Immature natural killer cell (primary cell): ENCODE measurements at regions not wholly inside any gene's neighbourhood (a gene's known extent, or its start where the extent isn't known, plus 50 kb on each side); places are given as distances from the start of the nearest gene placed in this dataset.

Source experiments
- DNase-seq, 3 donors: peaks; one replicate each; pipeline ENCODE4 v3.0.0; 2022; ENCODE audit warnings: mixed read lengths in 1 of 3
- H3K27ac Mint-ChIP-seq, 6 donors: one replicate each; pipeline ENCODE4 v1.8.0; 2020; ENCODE audit warnings: mixed read lengths in 6 of 6, mild to moderate bottlenecking in 5 of 6, inconsistent platforms in 4 of 6, moderate library complexity in 3 of 6
- H3K27me3 Mint-ChIP-seq, 3 donors: one replicate each; pipeline ENCODE4 v1.8.0; 2020 to 2021; ENCODE audit warnings: low read depth in 3 of 3, mild to moderate bottlenecking in 3 of 3, mixed read lengths in 3 of 3, moderate library complexity in 3 of 3, inconsistent platforms in 1 of 3
- H3K36me3 Mint-ChIP-seq, 3 donors: one replicate each; pipeline ENCODE4 v1.8.0; 2020; ENCODE audit warnings: mixed read lengths in 3 of 3, inconsistent platforms in 2 of 3, mild to moderate bottlenecking in 2 of 3
- H3K4me1 Mint-ChIP-seq, 2 donors: one replicate each; pipeline ENCODE4 v1.8.0; 2020; ENCODE audit warnings: inconsistent platforms in 2 of 2, mild to moderate bottlenecking in 2 of 2, mixed read lengths in 2 of 2, moderate library complexity in 1 of 2
- H3K4me3 Mint-ChIP-seq, 5 donors: one replicate each; pipeline ENCODE4 v1.8.0; 2020; ENCODE audit warnings: mild to moderate bottlenecking in 5 of 5, mixed read lengths in 5 of 5, inconsistent platforms in 3 of 5, moderate library complexity in 3 of 5
- H3K9me3 Mint-ChIP-seq, 6 donors: one replicate each; pipeline ENCODE4 v1.8.0; 2020; ENCODE audit warnings: mild to moderate bottlenecking in 6 of 6, mixed read lengths in 6 of 6, inconsistent platforms in 4 of 6, moderate library complexity in 3 of 6

DNA sequence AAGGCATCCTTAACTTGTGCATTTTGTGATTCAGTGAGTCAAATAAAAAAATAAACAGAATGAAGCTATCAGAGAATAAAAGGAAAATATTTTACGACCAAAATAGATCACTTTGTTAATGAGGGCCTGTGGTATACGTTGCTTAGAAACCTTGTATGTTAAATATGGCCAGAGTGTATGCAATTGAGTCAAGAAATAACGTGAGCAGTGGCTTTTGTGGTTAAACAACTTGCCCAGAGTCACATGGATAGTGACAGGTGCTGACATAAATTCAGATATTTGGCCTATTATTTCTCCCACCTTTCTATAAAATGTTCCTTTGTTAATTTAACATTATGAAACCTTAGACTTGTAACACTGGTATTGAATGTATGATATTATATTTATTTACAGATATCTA, 393.4 kb downstream of the PABPC4L start:
- Mint-ChIP-seq H3K9me3 (peaks cover 0 to 24% (median 14%) of the 10 kb centered on the region in 6 donors), H3K36me3 (no peaks in the 10 kb centered on the region), H3K4me1 (no peaks in the 10 kb centered on the region), H3K27me3 (peaks cover 0 to 2% (median 2%) of the 10 kb centered on the region in 3 donors), H3K27ac (no peak overlapping the region), H3K4me3 (no peak overlapping the region)
- DNase-seq = no peak

DNA sequence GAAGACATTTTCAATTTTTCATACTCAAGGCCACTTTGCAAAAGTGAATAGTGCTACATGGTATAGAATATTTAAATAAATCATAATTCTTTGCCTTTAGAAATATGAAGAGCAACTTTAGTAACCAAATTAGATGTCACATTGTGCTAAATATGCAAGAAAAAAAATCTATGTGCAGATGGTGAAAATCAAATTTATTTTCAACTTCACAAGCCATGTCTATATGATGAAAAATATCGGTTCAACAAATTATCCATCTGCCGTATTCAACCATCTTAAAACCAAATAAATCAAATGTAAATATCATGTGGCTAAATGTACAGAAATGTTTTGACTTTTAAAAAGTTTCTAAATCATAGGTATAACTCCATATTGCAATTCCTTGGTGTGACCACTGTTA, 398.2 kb downstream of the PABPC4L start:
- peaks cover 0 to 2% (median 2%) of the 10 kb centered on the region in 3 donors for H3K27me3 Mint-ChIP-seq
- H3K27ac Mint-ChIP-seq = no peak overlapping the region
- H3K9me3 Mint-ChIP-seq = peaks cover 0 to 12% (median 3%) of the 10 kb centered on the region in 6 donors
- no peaks in the 10 kb centered on the region for H3K36me3 Mint-ChIP-seq
- H3K4me3 Mint-ChIP-seq = no peak overlapping the region
- no peaks in the 10 kb centered on the region for H3K4me1 Mint-ChIP-seq
- no peak for DNase-seq

DNA sequence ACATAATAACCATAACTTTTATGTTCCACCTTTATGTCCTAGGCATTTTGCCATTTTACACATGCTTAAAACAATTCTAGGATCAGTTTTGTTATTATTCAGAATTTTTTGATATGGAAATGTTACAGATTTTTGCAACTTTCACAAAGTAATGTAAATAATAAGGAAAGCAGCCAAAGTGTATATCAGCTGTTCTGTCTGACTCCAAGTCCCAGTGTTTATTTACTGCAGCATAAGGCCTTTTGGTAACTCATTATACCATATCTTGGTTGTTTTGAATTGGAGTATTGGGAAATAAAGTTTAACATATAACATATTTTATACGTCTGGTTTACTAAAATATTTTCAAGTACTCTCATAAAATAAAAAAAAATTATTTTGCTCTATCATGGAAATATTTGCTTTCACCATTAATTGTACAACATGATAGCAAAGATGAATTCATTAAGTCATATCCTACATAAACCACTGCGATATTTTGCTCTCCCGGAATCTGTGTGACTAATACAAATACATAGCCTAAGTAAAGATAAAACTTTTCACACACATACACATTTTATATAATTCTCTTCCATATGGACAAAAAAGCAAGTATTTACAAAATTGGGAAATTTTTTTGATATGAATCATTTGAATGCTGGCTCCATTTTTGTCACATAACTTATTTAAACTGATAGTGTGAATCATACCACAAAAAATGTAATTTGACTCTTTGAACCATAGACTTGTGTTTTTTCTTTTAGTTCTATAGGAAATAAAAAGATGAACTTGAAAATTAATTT, 399.0 kb downstream of the PABPC4L start:
- H3K4me1 Mint-ChIP-seq = no peaks in the 10 kb centered on the region
- no peak overlapping the region for H3K27ac Mint-ChIP-seq
- peaks cover 0 to 2% (median 0%) of the 10 kb centered on the region in 3 donors for H3K27me3 Mint-ChIP-seq
- H3K4me3 Mint-ChIP-seq = no peak overlapping the region
- H3K36me3 Mint-ChIP-seq = no peaks in the 10 kb centered on the region
- DNase-seq = no peak
- peaks cover 0 to 12% (median 3%) of the 10 kb centered on the region in 6 donors for H3K9me3 Mint-ChIP-seq

DNA sequence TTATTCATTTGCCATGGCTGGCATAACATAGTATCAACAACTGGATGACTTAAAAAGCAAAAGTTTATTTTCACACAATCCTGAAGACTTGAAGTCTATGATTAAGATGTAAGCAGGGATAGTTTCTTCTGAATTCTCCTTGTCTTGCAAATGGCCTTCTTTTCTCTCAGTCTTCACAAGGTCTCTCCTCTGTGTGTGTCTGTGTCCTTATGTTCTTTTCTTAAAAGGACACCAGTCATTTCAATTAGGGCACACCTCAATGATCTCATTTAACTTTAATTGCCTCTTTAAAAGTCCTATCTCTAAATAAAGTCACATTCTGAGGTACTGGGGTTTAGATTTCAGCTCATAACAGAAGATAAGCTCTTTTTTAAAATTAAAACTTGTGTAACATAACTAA, 399.7 kb downstream of the PABPC4L start:
- Mint-ChIP-seq H3K36me3 (no peaks in the 10 kb centered on the region), H3K4me3 (no peak overlapping the region), H3K27ac (no peak overlapping the region), H3K27me3 (peaks cover 0 to 4% (median 0%) of the 10 kb centered on the region in 3 donors), H3K9me3 (peaks cover 0 to 17% (median 7%) of the 10 kb centered on the region in 6 donors), H3K4me1 (no peaks in the 10 kb centered on the region)
- DNase-seq = no peak

DNA sequence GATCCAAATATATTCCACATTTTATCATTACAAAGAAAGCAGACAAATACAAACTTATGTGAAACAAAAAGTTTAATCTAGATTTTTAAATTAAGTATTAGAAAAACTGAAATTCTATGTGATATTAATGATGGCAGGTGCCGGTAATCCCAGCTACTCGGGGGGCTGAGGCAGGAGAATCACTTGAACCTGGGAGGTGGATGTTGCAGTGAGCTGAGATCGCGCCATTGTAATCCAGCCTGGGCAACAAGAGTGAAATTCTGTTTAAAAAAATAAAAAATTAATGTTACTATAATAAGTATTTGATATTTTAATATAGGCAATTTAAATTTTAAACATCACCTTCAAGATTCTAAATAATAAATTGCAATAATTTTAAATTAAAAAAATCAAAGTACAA, 400.6 kb downstream of the PABPC4L start:
- Mint-ChIP-seq H3K9me3 (peaks cover 0 to 16% (median 10%) of the 10 kb centered on the region in 6 donors), H3K27me3 (peaks cover 0 to 4% (median 0%) of the 10 kb centered on the region in 3 donors), H3K4me3 (no peak overlapping the region), H3K27ac (no peak overlapping the region), H3K4me1 (no peaks in the 10 kb centered on the region), H3K36me3 (no peaks in the 10 kb centered on the region)
- DNase-seq = no peak

DNA sequence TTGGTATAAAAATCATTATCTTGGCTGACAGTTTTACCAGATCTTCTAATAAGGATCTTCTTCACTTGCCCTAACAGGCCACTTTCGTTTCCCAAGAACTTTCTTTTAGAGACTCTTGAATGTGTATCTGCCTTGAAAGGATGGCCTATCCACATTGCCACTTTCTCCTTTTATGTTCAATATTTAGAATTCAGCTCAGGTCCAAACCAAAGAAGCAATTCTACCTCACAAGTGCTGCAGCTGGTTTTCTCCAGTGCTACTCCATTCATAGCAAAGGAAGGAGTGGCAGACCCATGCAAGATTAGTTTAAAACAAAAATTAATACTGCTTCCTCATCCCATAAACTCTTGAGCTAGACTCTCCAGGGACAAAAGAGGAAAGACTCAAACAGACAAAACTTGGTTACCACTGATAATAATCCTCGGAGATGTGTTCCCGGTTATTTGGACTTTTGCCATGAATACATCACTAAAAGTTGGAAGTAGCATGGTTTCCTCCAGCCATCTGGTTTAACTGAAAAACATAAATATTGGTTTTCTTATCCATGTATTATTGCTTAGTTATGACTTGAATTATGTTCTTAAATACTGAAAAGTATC, 401.8 kb downstream of the PABPC4L start:
- Mint-ChIP-seq H3K27me3 (peaks cover 0 to 2% (median 0%) of the 10 kb centered on the region in 3 donors), H3K9me3 (peaks cover 0 to 16% (median 10%) of the 10 kb centered on the region in 6 donors), H3K36me3 (no peaks in the 10 kb centered on the region), H3K27ac (no peak overlapping the region), H3K4me3 (no peak overlapping the region), H3K4me1 (no peaks in the 10 kb centered on the region)
- no peak for DNase-seq

DNA sequence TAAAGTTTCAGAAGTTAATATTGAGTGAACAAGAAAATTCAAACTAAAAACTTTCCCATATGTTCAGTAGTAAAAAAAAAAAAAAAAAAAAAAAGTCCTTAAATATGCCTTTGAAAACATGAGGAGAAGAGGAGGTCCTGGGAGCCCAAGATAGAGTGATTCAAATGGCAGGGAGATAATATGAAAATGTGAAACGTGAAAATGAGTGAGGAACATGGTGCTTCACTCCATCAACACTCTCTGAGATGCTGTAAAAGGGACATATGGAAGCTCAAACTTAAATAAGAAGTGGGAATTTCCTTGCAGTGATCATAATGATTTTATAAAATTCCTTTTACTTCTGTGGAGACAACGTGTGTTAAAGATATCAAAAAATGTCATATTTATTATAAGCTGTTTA, 423.9 kb downstream of the PABPC4L start:
- H3K4me3 Mint-ChIP-seq = no peak overlapping the region
- H3K27ac Mint-ChIP-seq = no peak overlapping the region
- H3K27me3 Mint-ChIP-seq = no peaks in the 10 kb centered on the region
- DNase-seq = no peak
- H3K9me3 Mint-ChIP-seq = peaks cover 5 to 21% (median 9%) of the 10 kb centered on the region in 6 donors
- no peaks in the 10 kb centered on the region for H3K4me1 Mint-ChIP-seq
- no peaks in the 10 kb centered on the region for H3K36me3 Mint-ChIP-seq

DNA sequence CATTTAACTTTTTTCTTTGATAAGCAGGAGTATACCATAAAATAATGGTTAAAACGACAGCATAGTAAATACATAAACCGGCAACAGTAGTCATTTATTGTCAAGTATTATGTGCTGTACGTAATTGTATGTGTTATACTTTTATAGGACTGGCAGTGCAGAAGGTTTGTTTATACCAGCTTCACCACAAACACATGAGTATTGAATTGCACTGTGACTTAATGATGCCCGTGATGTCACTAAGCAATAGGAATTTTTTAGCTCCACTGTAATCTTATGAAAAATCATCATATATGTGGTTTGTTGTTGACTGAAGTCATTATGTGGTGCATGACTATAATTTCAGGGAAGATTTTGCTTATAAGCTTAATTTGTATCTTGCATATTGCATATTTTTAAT, 424.6 kb downstream of the PABPC4L start:
- H3K27ac Mint-ChIP-seq = no peak overlapping the region
- H3K27me3 Mint-ChIP-seq = no peaks in the 10 kb centered on the region
- no peak overlapping the region for H3K4me3 Mint-ChIP-seq
- H3K9me3 Mint-ChIP-seq = peaks cover 5 to 23% (median 9%) of the 10 kb centered on the region in 6 donors
- H3K36me3 Mint-ChIP-seq = no peaks in the 10 kb centered on the region
- DNase-seq = no peak
- H3K4me1 Mint-ChIP-seq = no peaks in the 10 kb centered on the region

DNA sequence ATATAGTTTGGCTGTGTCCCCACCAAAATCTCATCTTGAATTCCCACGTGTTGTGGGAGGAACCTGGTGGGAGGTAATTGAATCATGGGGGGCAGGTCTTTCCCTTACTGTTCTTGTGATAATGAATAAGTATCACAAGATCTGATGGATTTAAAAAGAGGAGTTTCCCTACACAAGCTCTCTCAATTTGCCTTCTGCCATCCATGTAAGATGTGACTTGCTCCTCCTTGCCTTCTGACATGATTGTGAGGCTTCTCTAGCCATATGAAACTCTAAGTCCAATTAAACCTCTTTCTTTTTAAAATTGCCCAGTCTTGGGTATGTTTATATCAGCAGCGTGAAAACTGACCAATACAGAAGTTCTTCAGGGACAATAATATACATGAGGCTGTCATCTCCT, 425.1 kb downstream of the PABPC4L start:
- H3K27me3 Mint-ChIP-seq = no peaks in the 10 kb centered on the region
- no peak for DNase-seq
- peaks cover 5 to 26% (median 10%) of the 10 kb centered on the region in 6 donors for H3K9me3 Mint-ChIP-seq
- no peak overlapping the region for H3K4me3 Mint-ChIP-seq
- no peaks in the 10 kb centered on the region for H3K36me3 Mint-ChIP-seq
- H3K4me1 Mint-ChIP-seq = no peaks in the 10 kb centered on the region
- no peak overlapping the region for H3K27ac Mint-ChIP-seq

DNA sequence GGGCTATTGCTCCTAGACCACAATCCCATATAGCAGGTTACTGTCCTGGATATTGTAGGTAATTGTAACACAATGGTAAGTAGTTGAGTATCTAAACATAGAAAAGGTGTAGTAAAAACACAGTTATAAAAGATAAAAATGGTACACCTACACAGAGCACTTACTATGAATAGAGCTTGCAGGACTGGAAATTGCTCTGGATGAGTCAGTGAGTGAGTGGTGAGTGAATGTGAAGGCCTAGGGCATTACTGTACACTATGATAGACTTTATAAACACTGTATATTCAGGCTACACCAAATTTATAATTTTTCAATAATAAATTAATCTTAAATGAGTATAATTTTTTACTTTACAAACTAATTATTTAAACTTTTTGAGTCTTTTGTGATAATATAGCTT, 425.7 kb downstream of the PABPC4L start:
- no peak for DNase-seq
- H3K4me1 Mint-ChIP-seq = no peaks in the 10 kb centered on the region
- no peak overlapping the region for H3K4me3 Mint-ChIP-seq
- peaks cover 5 to 32% (median 14%) of the 10 kb centered on the region in 6 donors for H3K9me3 Mint-ChIP-seq
- H3K27ac Mint-ChIP-seq = no peak overlapping the region
- H3K36me3 Mint-ChIP-seq = no peaks in the 10 kb centered on the region
- no peaks in the 10 kb centered on the region for H3K27me3 Mint-ChIP-seq

DNA sequence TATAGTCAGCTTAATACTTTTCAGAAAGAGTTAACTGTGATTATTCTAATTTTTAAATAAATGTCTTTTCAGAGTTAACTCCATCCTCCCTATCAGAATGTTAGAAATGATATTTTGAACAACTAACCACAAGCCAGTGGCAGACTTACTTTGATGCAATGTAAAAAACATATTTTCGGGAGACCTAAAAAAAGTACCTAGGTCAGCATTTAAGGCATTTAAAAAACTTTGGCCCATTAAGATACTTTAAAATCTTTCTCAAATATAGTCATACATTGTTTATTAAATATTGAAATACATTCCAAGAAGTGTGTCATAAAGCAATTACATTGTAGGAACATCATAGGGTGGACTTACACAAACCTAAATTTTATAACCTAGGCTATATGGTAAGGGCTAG, 426.1 kb downstream of the PABPC4L start:
- no peaks in the 10 kb centered on the region for H3K4me1 Mint-ChIP-seq
- H3K27ac Mint-ChIP-seq = no peak overlapping the region
- no peak for DNase-seq
- no peaks in the 10 kb centered on the region for H3K36me3 Mint-ChIP-seq
- no peak overlapping the region for H3K4me3 Mint-ChIP-seq
- H3K27me3 Mint-ChIP-seq = no peaks in the 10 kb centered on the region
- H3K9me3 Mint-ChIP-seq = peaks cover 5 to 35% (median 16%) of the 10 kb centered on the region in 6 donors

DNA sequence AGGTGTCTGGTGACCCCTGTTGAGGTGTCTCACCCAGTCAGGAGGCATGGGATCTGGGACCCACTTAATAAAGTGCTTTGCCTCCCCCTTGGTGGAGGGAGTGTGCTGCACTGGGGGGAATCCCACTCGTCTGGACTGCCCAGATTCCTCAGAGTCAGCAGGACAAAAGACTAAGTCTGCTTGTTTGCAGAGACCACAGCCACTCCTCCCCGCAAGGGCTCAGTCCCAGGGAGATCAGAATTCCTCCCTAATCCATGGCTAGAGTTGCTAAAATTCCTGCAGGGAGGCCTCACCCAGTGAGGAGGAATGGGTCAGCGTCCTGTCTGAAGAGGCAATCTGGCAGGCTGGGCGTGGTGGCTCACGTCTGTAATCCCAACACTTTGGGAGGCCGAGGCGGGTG, 442.2 kb downstream of the PABPC4L start:
- DNase-seq = no peak
- Mint-ChIP-seq H3K27ac (no peak overlapping the region), H3K9me3 (peaks cover 19 to 44% (median 40%) of the 10 kb centered on the region in 6 donors), H3K4me1 (no peaks in the 10 kb centered on the region), H3K27me3 (peaks cover 0 to 4% (median 2%) of the 10 kb centered on the region in 3 donors), H3K4me3 (no peak overlapping the region), H3K36me3 (no peaks in the 10 kb centered on the region)

DNA sequence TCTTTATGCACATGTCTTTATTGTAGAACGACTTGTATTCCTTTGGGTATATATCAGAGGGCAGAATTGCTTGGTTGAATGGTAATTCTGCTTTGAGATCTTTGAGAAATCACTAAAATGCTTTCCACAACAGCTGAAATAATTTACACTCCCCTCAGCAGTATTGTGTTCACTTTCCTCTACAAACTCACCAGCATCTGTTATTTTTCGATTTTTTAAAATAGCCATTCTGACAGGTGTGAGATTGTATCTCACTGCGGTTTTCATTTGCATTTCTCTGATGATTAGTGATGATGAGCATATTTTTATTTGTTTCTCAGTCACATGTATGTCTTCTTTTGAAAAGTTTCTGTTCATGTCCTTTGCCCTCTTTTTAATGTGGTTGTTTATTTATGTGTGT, 459.8 kb downstream of the PABPC4L start:
- H3K9me3 Mint-ChIP-seq = peaks cover 10 to 62% (median 43%) of the 10 kb centered on the region in 6 donors
- no peak overlapping the region for H3K4me3 Mint-ChIP-seq
- H3K36me3 Mint-ChIP-seq = no peaks in the 10 kb centered on the region
- peaks cover 0 to 4% (median 0%) of the 10 kb centered on the region in 3 donors for H3K27me3 Mint-ChIP-seq
- no peak for DNase-seq
- H3K27ac Mint-ChIP-seq = no peak overlapping the region
- H3K4me1 Mint-ChIP-seq = no peaks in the 10 kb centered on the region

DNA sequence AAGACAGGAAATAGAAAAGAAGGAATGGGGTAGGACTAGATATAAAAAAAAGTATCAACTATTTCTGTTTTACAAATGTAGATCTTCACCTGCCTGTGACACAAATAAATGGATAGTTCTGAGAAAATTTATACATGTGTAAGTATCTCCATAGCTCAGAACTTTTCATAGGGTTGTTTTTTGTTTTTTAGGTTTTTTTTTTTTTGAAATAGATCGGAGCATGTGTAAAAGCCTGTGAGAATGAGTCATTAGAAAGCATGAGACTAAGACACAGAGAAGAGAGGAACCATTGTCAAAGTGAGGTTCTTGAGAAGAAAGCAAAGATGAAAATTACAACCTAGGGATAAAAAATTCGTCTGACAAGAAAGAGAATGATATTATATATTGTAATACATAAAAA, 481.6 kb downstream of the PABPC4L start:
- no peak for DNase-seq
- H3K9me3 Mint-ChIP-seq = peaks cover 6 to 36% (median 18%) of the 10 kb centered on the region in 6 donors
- no peak overlapping the region for H3K27ac Mint-ChIP-seq
- no peaks in the 10 kb centered on the region for H3K36me3 Mint-ChIP-seq
- H3K4me3 Mint-ChIP-seq = no peak overlapping the region
- no peaks in the 10 kb centered on the region for H3K27me3 Mint-ChIP-seq
- H3K4me1 Mint-ChIP-seq = no peaks in the 10 kb centered on the region
